Heart left ventricle (tissue), 16 donors: ENCODE measurements at regions not wholly inside any gene's neighbourhood (a gene's known extent, or its start where the extent isn't known, plus 50 kb on each side); places are given as distances from the start of the nearest gene placed in this dataset.
A peak's percentile ranks its signal among the peaks of the same experiment; 100 is the strongest.
"Not testable (repeated sequence)": the region's sequence is repeated elsewhere in the genome, so short reads cannot be mapped to it uniquely, and the experiment has no call there.

ENCODE experiments used
- ATAC-seq, 4 donors: fragments of 200-7000 bp; cut with Tn5 transposase; one replicate each; pipeline ENCODE4 v1.9.1; 2020 to 2022; ENCODE audit warnings: moderate library complexity in 4 of 4, mild to moderate bottlenecking in 3 of 4, moderate number of reproducible peaks in 1 of 4
- DNase-seq, 5 donors: peaks; one replicate each; pipeline ENCODE4 v3.0.0-alpha.2; 2020
- H3K27ac ChIP-seq, 12 donors: fragments of 200-600 bp; sonication (generic) in 4 of 12; one replicate each; pipeline versions ENCODE4 v1.5.0 to v1.8.0; 2016 to 2022; ENCODE audit warnings: mild to moderate bottlenecking in 2 of 12
- H3K27me3 ChIP-seq, 9 donors: fragments of 200-600 bp; sonication (generic) in 2 of 9; one replicate each; pipeline versions ENCODE4 v1.5.1 to v1.8.0; 2016 to 2022; ENCODE audit warnings: mild to moderate bottlenecking in 3 of 9
- H3K36me3 ChIP-seq, 9 donors: fragments of 200-600 bp; sonication (generic) in 2 of 9; one replicate each; pipeline versions ENCODE4 v1.5.0 to v1.8.0; 2018 to 2022; ENCODE audit warnings: mild to moderate bottlenecking in 2 of 9
- H3K4me1 ChIP-seq, 12 donors: fragments of 200-600 bp; sonication (generic) in 4 of 12; one replicate each; pipeline versions ENCODE4 v1.5.0 to v1.8.0; 2016 to 2022; ENCODE audit warnings: mild to moderate bottlenecking in 3 of 12
- H3K4me3 ChIP-seq, 12 donors: fragments of 200-600 bp; sonication (generic) in 4 of 12; one replicate each; pipeline versions ENCODE4 v1.5.0 to v1.8.0; 2017 to 2022; ENCODE audit warnings: mild to moderate bottlenecking in 9 of 12, moderate library complexity in 4 of 12
- H3K9me3 ChIP-seq, 12 donors: fragments of 200-600 bp; sonication (generic) in 4 of 12; one replicate each; pipeline versions ENCODE4 v1.5.0 to v1.8.0; 2016 to 2022; ENCODE audit warnings: mild to moderate bottlenecking in 1 of 12
- POLR2A ChIP-seq, 2 donors: fragments of 450-650 bp; IDR thresholded peaks; one replicate each; pipeline ENCODE4 v1.6.1; 2017; ENCODE audit warnings: antibody characterized with exemption in 2 of 2, mild to moderate bottlenecking in 2 of 2, moderate library complexity in 2 of 2
- WGBS, 4 donors: extraction: QIAGEN DNeasy Blood & Tissue Kit in 2 of 4; methylation state at CpG; one replicate each; pipeline versions ENCODE4 v1.1.5 to v1.1.7; 2013 to 2018; 5-methylcytosine and 5-hydroxymethylcytosine counted together
- intact Hi-C, 10 donors: fragments of 100-400 bp; cut with DNase I; formaldehyde crosslinking; loops; one replicate each; pipeline versions ENCODE4 v1.11.1 to v1.14.2; 2022
- TF ChIP-seq, protein P1 (sequence below), 12 donors: fragments of 200-600 bp; sonication (generic) in 4 of 12; IDR thresholded peaks; one replicate each; pipeline versions ENCODE4 v1.5.0 to v1.8.0; 2018 to 2022; ENCODE audit warnings: antibody characterized with exemption in 12 of 12, mild to moderate bottlenecking in 5 of 12
- donor health status: ischemic (EF 13 %, LVEDD 7.1; RV severe dilation, severe dysfunction).
- donor health status: healthy with polysubstance abuse.
- donor health status: DM: no; HTN: yes; CAD: no.
- donor health status: DM: no; HTN: no; CAD: no.
- donor health status: ischemic (EF 25% LVEDD 6.9; RV normal size, moderate dysfunction).
- donor health status: ischemic (EF 25% LVEDD 5.7; RV mildly dilated, moderate dysfunction).
- donor health status: healthy.
- donor health status: DM: yes; HTN: yes; CAD: no.
- donor health status: ischemic (EF 35%, LVEDD 5.7; RV mildly dilated, moderate dysfunction).
- donor health status: nonischemic (EF 11% LVEDD 7.7; RV severe dilation, severe dysfunction).
- donor health status: DM: yes; HTN: yes; CAD: no.
- donor health status: PGD.
- donor health status: ischemic (EF 29% LVEDD 5.4; RV normal size, mild dysfunction).
- donor health status: nonischemic (EF 23%, LVEDD 6.1; RV moderate dilation, normal function).

DNA sequence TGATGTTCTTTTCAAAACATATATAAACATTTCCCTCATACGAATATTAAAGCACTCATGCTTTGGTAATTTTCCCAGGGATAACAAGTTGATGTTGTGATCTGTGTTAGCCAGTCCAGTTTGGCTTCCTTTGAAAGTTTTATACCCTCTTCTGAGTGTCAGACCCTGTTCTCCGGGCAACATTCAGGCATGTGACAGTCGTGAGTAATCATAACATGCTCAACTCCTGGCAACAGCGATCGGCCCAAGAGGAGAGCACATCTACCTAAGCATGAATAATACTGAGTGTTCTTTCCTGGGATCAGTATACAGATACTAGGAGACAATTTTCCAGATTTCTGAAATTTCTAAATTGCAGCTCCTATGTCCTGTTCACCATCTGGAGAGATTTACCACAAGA lies 1086.4 kb downstream of the CDH8 start:
- H3K4me1 ChIP-seq: no peaks in the 10 kb centered on the region
- no peak for DNase-seq
- TF ChIP-seq, protein P1, sequence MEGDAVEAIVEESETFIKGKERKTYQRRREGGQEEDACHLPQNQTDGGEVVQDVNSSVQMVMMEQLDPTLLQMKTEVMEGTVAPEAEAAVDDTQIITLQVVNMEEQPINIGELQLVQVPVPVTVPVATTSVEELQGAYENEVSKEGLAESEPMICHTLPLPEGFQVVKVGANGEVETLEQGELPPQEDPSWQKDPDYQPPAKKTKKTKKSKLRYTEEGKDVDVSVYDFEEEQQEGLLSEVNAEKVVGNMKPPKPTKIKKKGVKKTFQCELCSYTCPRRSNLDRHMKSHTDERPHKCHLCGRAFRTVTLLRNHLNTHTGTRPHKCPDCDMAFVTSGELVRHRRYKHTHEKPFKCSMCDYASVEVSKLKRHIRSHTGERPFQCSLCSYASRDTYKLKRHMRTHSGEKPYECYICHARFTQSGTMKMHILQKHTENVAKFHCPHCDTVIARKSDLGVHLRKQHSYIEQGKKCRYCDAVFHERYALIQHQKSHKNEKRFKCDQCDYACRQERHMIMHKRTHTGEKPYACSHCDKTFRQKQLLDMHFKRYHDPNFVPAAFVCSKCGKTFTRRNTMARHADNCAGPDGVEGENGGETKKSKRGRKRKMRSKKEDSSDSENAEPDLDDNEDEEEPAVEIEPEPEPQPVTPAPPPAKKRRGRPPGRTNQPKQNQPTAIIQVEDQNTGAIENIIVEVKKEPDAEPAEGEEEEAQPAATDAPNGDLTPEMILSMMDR (IDR thresholded peaks at IDR 0.05): no peak
- no peak for TF ChIP-seq POLR2A (IDR thresholded peaks at IDR 0.05)
- H3K36me3 ChIP-seq: no peaks in the 10 kb centered on the region
- ATAC-seq: no peak
- H3K27ac ChIP-seq: no peak overlapping the region
- intact Hi-C loops: no loop called here
- H3K4me3 ChIP-seq: no peak overlapping the region
- 50 to 79% (median 68%) methylated on average over 5 of the region's 5 CpGs for WGBS, 4 donors
- no peaks in the 10 kb centered on the region for H3K27me3 ChIP-seq
- peaks cover 0 to 9% (median 0%) of the 10 kb centered on the region in 12 donors for H3K9me3 ChIP-seq

DNA sequence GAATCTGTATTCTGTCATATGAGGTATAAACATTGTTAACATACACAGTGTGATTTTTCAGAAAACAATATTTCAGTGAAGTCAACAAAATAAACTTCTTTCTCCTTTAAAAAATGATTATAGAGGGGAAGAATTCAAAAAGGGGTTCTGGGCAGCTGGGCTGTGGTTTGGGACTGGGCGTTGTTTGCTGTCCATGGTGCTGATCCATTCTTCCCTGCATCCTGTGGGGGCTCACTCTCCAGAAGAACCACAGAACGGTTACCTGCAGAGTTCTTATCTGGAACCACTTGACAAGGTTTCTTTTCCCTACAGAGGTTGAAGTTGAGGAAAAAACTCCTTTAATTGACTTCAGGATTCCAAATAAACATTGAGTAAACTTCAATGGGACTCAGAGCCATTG lies 1091.0 kb downstream of the CDH8 start:
- peaks cover 0 to 8% (median 0%) of the 10 kb centered on the region in 12 donors for H3K9me3 ChIP-seq
- H3K36me3 ChIP-seq: no peaks in the 10 kb centered on the region
- no peaks in the 10 kb centered on the region for H3K27me3 ChIP-seq
- 2 to 5% (median 4%) methylated on average over 2 of the region's 2 CpGs for WGBS, 4 donors
- no peaks in the 10 kb centered on the region for H3K4me1 ChIP-seq
- DNase-seq: peak in 1 of 5 donors; percentile 8
- intact Hi-C loops: no loop called here
- TF ChIP-seq POLR2A (IDR thresholded peaks at IDR 0.05): no peak
- TF ChIP-seq, protein P1 (IDR thresholded peaks at IDR 0.05): no peak
- ATAC-seq: no peak
- H3K27ac ChIP-seq: no peak overlapping the region
- H3K4me3 ChIP-seq: no peak overlapping the region

DNA sequence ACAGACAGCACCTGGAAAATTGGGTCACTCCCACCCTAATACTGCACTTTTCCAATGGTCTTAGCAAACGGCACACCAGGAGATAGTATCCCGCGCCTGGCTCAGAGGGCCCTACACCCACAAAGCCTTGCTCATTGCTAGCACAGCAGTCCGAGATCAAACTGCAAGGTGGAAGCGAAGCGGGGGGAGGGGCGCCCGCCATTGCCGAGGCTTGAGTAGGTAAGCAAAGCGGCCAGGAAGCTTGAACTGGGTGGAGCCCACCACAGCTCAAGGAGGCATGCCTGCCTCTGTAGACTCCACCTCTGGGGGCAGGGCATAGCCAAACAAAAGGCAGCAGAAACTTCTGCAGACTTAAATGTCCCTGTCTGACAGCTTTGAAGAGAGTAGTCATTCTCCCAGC lies 1100.0 kb downstream of the CDH8 start:
- H3K36me3 ChIP-seq, DNase-seq, H3K27me3 ChIP-seq, H3K4me3 ChIP-seq, intact Hi-C loops, ATAC-seq, H3K4me1 ChIP-seq, H3K9me3 ChIP-seq, H3K27ac ChIP-seq: not testable (repeated sequence)
- 85 to 95% (median 90%) methylated on average over 10 of the region's 10 CpGs for WGBS, 4 donors

DNA sequence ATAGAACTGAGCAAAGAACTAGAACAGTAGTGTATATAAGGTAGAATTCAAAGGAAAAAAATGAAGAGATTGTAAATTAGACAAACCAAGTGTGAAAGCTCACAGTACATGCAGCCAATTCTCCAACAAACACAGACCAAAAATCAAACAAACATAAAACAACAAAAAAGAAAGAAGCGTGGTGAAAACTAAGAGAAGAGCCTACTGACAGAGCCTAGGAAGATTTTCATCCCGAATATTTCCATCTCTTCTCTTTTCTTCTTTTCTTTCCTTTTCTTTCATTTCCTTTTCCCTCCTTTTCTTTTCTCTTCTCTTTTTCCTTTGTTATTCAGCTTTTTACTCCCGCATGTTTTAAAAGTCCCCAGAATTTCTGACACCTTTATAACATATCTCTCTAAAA lies 1103.6 kb downstream of the CDH8 start:
- 69 to 82% (median 75%) methylated on average over 3 of the region's 3 CpGs for WGBS, 4 donors
- ATAC-seq (no peak), DNase-seq (no peak)
- Histone ChIP-seq H3K4me3 (no peak overlapping the region), H3K9me3 (no peaks in the 10 kb centered on the region), H3K36me3 (no peaks in the 10 kb centered on the region), H3K27me3 (no peaks in the 10 kb centered on the region), H3K27ac (no peak overlapping the region), H3K4me1 (no peaks in the 10 kb centered on the region)
- intact Hi-C loops: no loop called here
- TF ChIP-seq, protein P1 (IDR thresholded peaks at IDR 0.05): no peak
- TF ChIP-seq POLR2A (IDR thresholded peaks at IDR 0.05): no peak

DNA sequence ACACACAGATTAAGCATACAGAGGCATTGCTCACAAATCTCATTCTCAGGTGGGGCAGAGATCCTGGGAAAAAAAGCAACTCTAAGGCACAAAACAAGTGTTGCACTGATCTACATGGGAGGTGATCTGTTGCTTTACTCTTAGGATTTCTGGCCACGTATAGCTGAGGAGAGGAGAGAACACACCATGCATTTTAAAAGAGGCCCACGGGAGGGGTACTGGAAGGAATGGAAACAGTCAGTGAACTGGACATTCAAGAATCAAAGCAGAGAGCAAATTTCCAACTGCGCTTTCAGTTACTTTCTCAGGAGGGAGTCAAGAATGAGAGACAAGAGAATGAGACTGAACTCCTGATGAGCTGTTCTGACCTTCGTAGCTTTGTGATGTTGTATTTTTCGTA lies 1105.9 kb downstream of the CDH8 start:
- no peak for ATAC-seq
- Histone ChIP-seq H3K9me3 (no peaks in the 10 kb centered on the region), H3K36me3 (no peaks in the 10 kb centered on the region), H3K27ac (no peak overlapping the region), H3K4me1 (no peaks in the 10 kb centered on the region), H3K27me3 (no peaks in the 10 kb centered on the region), H3K4me3 (no peak overlapping the region)
- no peak for DNase-seq
- 68 to 80% (median 74%) methylated on average over 5 of the region's 5 CpGs for WGBS, 4 donors
- intact Hi-C loops: no loop called here
- TF ChIP-seq, protein P1 (IDR thresholded peaks at IDR 0.05): no peak
- no peak for TF ChIP-seq POLR2A (IDR thresholded peaks at IDR 0.05)
